H1 (cell line): ENCODE measurements at regions not wholly inside any gene's neighbourhood (a gene's known extent, or its start where the extent isn't known, plus 50 kb on each side); places are given as distances from the start of the nearest gene placed in this dataset.

ENCODE experiments used
- CTBP2 ChIP-seq: IDR thresholded peaks from 2 replicates; pipeline ENCODE4 v1.7.0; 2011; ENCODE audit warnings: borderline replicate concordance, mild to moderate bottlenecking, moderate library complexity, mixed read lengths, low read length; ENCODE audit not compliant: insufficient read depth, insufficient read length
- EGR1 ChIP-seq: IDR thresholded peaks from 2 replicates; pipeline ENCODE4 v1.6.1; 2011; ENCODE audit warnings: low read depth, low read length, borderline replicate concordance
- RAD21 ChIP-seq, 2 experiments: IDR thresholded peaks in 1 of 2; conservative IDR thresholded peaks in 1 of 2; 2 replicates each; pipeline ENCODE4 v1.6.1; 2011; ENCODE audit warnings: low read depth in 2 of 2, low read length in 2 of 2, improper control_type of control experiment in 1 of 2, inconsistent platforms in 1 of 2, mild to moderate bottlenecking in 1 of 2, moderate library complexity in 1 of 2
- TAF1 ChIP-seq: IDR thresholded peaks from 2 replicates; pipeline ENCODE4 v1.6.1; 2011; ENCODE audit warnings: mild to moderate bottlenecking, low read depth, low read length

DNA sequence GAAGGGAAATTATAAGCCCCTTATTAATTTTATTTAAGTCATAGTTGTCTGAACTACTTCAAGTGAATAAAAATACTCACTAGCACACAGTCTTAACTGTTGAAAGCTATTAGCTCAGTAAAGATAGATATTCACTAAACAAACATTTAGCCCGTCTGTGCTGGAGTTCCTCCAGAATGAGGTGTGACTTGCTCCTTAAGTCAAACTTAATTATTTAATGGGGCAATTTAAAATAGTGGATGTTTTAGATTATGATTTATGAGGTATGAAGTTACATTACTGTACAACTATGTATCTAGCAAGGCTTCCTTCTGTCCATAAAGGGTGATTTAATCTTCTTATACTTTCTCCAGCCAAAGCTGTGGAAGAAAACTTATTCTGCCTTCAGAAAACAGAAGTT lies 414.0 kb upstream of the FLRT2 start (continued):
- TF ChIP-seq CTBP2 (no peak), EGR1 (no peak), RAD21 (IDR thresholded peaks at IDR 0.05 in 1 of 2, conservative IDR thresholded peaks at IDR 0.05 in 1 of 2; ENCODE audit: low read depth in 2 of 2, low read length in 2 of 2) (no peak), TAF1 (no peak)
